H9 (cell line): ENCODE measurements at regions not wholly inside any gene's neighbourhood (a gene's known extent, or its start where the extent isn't known, plus 50 kb on each side); places are given as distances from the start of the nearest gene placed in this dataset.

ENCODE experiments used
- DNase-seq: peaks from one replicate; pipeline ENCODE4 v3.0.0-alpha.2; 2017
- H2AFZ ChIP-seq: one replicate; pipeline ENCODE4 v1.6.1; 2013; ENCODE audit warnings: mild to moderate bottlenecking, low read length, control low read depth, moderate library complexity
- H2AK5ac ChIP-seq: 2 replicates; pipeline ENCODE4 v1.6.1; 2013; ENCODE audit warnings: low read length, control low read depth, mixed read lengths; ENCODE audit not compliant: insufficient read length
- H2BK120ac ChIP-seq: one replicate; pipeline ENCODE4 v1.6.1; 2013; ENCODE audit warnings: low read depth, mild to moderate bottlenecking, low read length, control low read depth, inconsistent platforms; ENCODE audit not compliant: poor library complexity, severe bottlenecking
- H2BK12ac ChIP-seq: 2 replicates; pipeline ENCODE4 v1.6.1; 2013; ENCODE audit warnings: low read length, control low read depth, mixed read lengths, low read depth; ENCODE audit not compliant: insufficient read length
- H2BK15ac ChIP-seq: 2 replicates; pipeline ENCODE4 v1.6.1; 2013; ENCODE audit warnings: low read depth, low read length, control low read depth
- H2BK20ac ChIP-seq: one replicate; pipeline ENCODE4 v1.6.1; 2013; ENCODE audit warnings: low read depth, mild to moderate bottlenecking, low read length, control low read depth, inconsistent platforms; ENCODE audit not compliant: poor library complexity, severe bottlenecking
- H2BK5ac ChIP-seq: 2 replicates; pipeline ENCODE4 v1.6.1; 2013; ENCODE audit warnings: low read length, control low read depth, mixed read lengths; ENCODE audit not compliant: insufficient read length
- H3K14ac ChIP-seq: 2 replicates; pipeline ENCODE4 v1.6.1; 2013; ENCODE audit warnings: low read length, control low read depth; ENCODE audit not compliant: insufficient read depth
- H3K18ac ChIP-seq: 2 replicates; pipeline ENCODE4 v1.6.1; 2013; ENCODE audit warnings: low read depth, mild to moderate bottlenecking, mixed read lengths, low read length, control low read depth; ENCODE audit not compliant: insufficient read length
- H3K23ac ChIP-seq: 2 replicates; pipeline ENCODE4 v1.6.1; 2013; ENCODE audit warnings: low read length, control low read depth, mixed read lengths, low read depth; ENCODE audit not compliant: insufficient read length
- H3K23me2 ChIP-seq: 2 replicates; pipeline ENCODE4 v1.6.1; 2013; ENCODE audit warnings: low read depth, mild to moderate bottlenecking, mixed read lengths, low read length, control low read depth; ENCODE audit not compliant: insufficient read length, poor library complexity, severe bottlenecking
- H3K27ac ChIP-seq: 2 replicates; pipeline ENCODE4 v1.5.1; 2013; ENCODE audit warnings: low read length, control low read depth, mixed read lengths, low read depth; ENCODE audit not compliant: insufficient read length
- H3K27me3 ChIP-seq: 2 replicates; pipeline ENCODE4 v1.6.1; 2013; ENCODE audit warnings: low read length, control low read depth, inconsistent platforms; ENCODE audit not compliant: insufficient read depth
- H3K4ac ChIP-seq: 2 replicates; pipeline ENCODE4 v1.6.1; 2013; ENCODE audit warnings: low read depth, mild to moderate bottlenecking, control low read depth, inconsistent platforms, low read length, moderate library complexity
- H3K4me1 ChIP-seq: 2 replicates; pipeline ENCODE4 v1.6.1; 2013; ENCODE audit warnings: low read length, control low read depth, inconsistent platforms; ENCODE audit not compliant: insufficient read depth
- H3K4me2 ChIP-seq: 2 replicates; pipeline ENCODE4 v1.6.1; 2013; ENCODE audit warnings: low read length, control low read depth, mixed read lengths; ENCODE audit not compliant: insufficient read length, insufficient read depth
- H3K56ac ChIP-seq: 2 replicates; pipeline ENCODE4 v1.6.1; 2013; ENCODE audit warnings: low read depth, mild to moderate bottlenecking, mixed read lengths, low read length, control low read depth; ENCODE audit not compliant: insufficient read length
- H3K79me1 ChIP-seq: 2 replicates; pipeline ENCODE4 v1.6.1; 2013; ENCODE audit warnings: low read depth, mild to moderate bottlenecking, moderate library complexity, low read length, control low read depth, inconsistent platforms; ENCODE audit not compliant: insufficient read depth, poor library complexity, severe bottlenecking
- H3K79me2 ChIP-seq: 2 replicates; pipeline ENCODE4 v1.6.1; 2013; ENCODE audit warnings: low read length, control low read depth, inconsistent platforms; ENCODE audit not compliant: insufficient read depth
- H3K9ac ChIP-seq: 2 replicates; pipeline ENCODE4 v1.6.1; 2013; ENCODE audit warnings: low read length, control low read depth, mixed read lengths; ENCODE audit not compliant: insufficient read length; ENCODE audit errors: extremely low read depth
- H3K9me3 ChIP-seq: one replicate; pipeline ENCODE4 v1.6.1; 2013; ENCODE audit warnings: low read depth, low read length, inconsistent platforms; ENCODE audit not compliant: control insufficient read depth
- H3T11ph ChIP-seq: one replicate; pipeline ENCODE4 v1.6.1; 2013; ENCODE audit warnings: mild to moderate bottlenecking, low read length, control low read depth, inconsistent platforms
- H4K20me1 ChIP-seq: one replicate; pipeline ENCODE4 v1.6.1; 2013; ENCODE audit not compliant: control insufficient read depth, insufficient read length, insufficient read depth
- H4K5ac ChIP-seq: 2 replicates; pipeline ENCODE4 v1.6.1; 2013; ENCODE audit warnings: low read depth, mild to moderate bottlenecking, mixed read lengths, low read length, control low read depth; ENCODE audit not compliant: insufficient read length
- H4K8ac ChIP-seq: replicated peaks from 2 replicates; pipeline ENCODE4 v1.6.1; 2013; ENCODE audit warnings: low read length, control low read depth, mixed read lengths, low read depth; ENCODE audit not compliant: insufficient read length
- H4K91ac ChIP-seq: 2 replicates; pipeline ENCODE4 v1.6.1; 2013; ENCODE audit warnings: low read depth, mild to moderate bottlenecking, moderate library complexity, mixed read lengths, low read length, control low read depth; ENCODE audit not compliant: insufficient read length
- H3K27ac Mint-ChIP-seq, 3 experiments: 2 replicates in 2 of 3; 3 replicates in 1 of 3; pipeline ENCODE4 v1.8.0; 2020 to 2021; ENCODE audit warnings: mixed read lengths in 3 of 3, mild to moderate bottlenecking in 1 of 3, moderate library complexity in 1 of 3
- H3K27me3 Mint-ChIP-seq: 2 replicates; pipeline ENCODE4 v1.8.0; 2021; ENCODE audit warnings: low read depth, mild to moderate bottlenecking, moderate library complexity, mixed read lengths
- H3K36me3 Mint-ChIP-seq, 3 experiments: 2 replicates in 2 of 3; 3 replicates in 1 of 3; pipeline ENCODE4 v1.8.0; 2020 to 2021; ENCODE audit warnings: low read depth in 3 of 3, mixed read lengths in 3 of 3; ENCODE audit not compliant: insufficient read depth in 1 of 3
- H3K4me1 Mint-ChIP-seq, 2 experiments: 2 replicates each; pipeline ENCODE4 v1.8.0; 2020; ENCODE audit warnings: mixed read lengths in 2 of 2
- H3K4me3 Mint-ChIP-seq, 2 experiments: 2 replicates in 1 of 2; 3 replicates in 1 of 2; pipeline ENCODE4 v1.8.0; 2020 to 2021; ENCODE audit warnings: mild to moderate bottlenecking in 2 of 2, mixed read lengths in 2 of 2, moderate library complexity in 1 of 2
- H3K9me3 Mint-ChIP-seq, 2 experiments: 2 replicates in 1 of 2; 3 replicates in 1 of 2; pipeline ENCODE4 v1.8.0; 2020; ENCODE audit warnings: mild to moderate bottlenecking in 2 of 2, mixed read lengths in 2 of 2, moderate library complexity in 1 of 2
- CTCF ChIP-seq: fragments of 200-600 bp; sonication (generic); conservative IDR thresholded peaks from 3 replicates; pipeline ENCODE4 v1.8.0; 2021; ENCODE audit warnings: antibody characterized with exemption, mild to moderate bottlenecking
- WGBS: extraction: QIAGEN DNeasy Blood & Tissue Kit; methylation state at CpG from one replicate; pipeline ENCODE4 v1.1.7; 2013; ENCODE audit warnings: missing lambda C conversion rate, low lambda C conversion rate, mixed read lengths; ENCODE audit not compliant: insufficient read length; ENCODE audit errors: extremely low coverage; 5-methylcytosine and 5-hydroxymethylcytosine counted together

- H4K91ac ChIP-seq, result no peak overlapping the region
- no CpG with 5 or more reads among the region's 2 CpGs for WGBS
- no peak overlapping the region for H4K8ac ChIP-seq
- H3K27ac ChIP-seq, result no peak overlapping the region
- H3K4me1 ChIP-seq, result no peaks in the 10 kb centered on the region
- H2BK5ac ChIP-seq, result no peak overlapping the region
- H3K36me3 Mint-ChIP-seq, result no peaks in the 10 kb centered on the region
- H4K5ac ChIP-seq, result no peak overlapping the region
- H2AK5ac ChIP-seq, result no peak overlapping the region
- H3K4me1 Mint-ChIP-seq, result no peaks in the 10 kb centered on the region
- H3K4me2 ChIP-seq, result no peak overlapping the region
- H3K9me3 Mint-ChIP-seq, result peaks cover 0 to 2% of the 10 kb centered on the region in 2 experiments; a peak in 1 of 5 replicates
- H3K4ac ChIP-seq, result no peak overlapping the region
- H3K27me3 ChIP-seq, result no peaks in the 10 kb centered on the region
- H3K23me2 ChIP-seq, result no peaks in the 10 kb centered on the region
- H2BK15ac ChIP-seq, result no peak overlapping the region
- H3K23ac ChIP-seq, result no peak overlapping the region
- H3K79me1 ChIP-seq, result no peaks in the 10 kb centered on the region
- H2AFZ ChIP-seq, result no peak overlapping the region
- H2BK120ac ChIP-seq, result no peak overlapping the region
- no peak for DNase-seq
- H3K79me2 ChIP-seq, result no peaks in the 10 kb centered on the region
- H3K14ac ChIP-seq, result no peak overlapping the region
- H2BK12ac ChIP-seq, result no peak overlapping the region
- H3K9me3 ChIP-seq, result no peaks in the 10 kb centered on the region
- no peak overlapping the region for H3K56ac ChIP-seq
- H3K9ac ChIP-seq, result no peak overlapping the region
- H3K27me3 Mint-ChIP-seq, result no peaks in the 10 kb centered on the region
- no peak for TF ChIP-seq CTCF
- no peak overlapping the region for H3K27ac Mint-ChIP-seq
- no peak overlapping the region for H3K4me3 Mint-ChIP-seq
- H4K20me1 ChIP-seq, result no peaks in the 10 kb centered on the region
- no peak overlapping the region for H2BK20ac ChIP-seq
- no peak overlapping the region for H3T11ph ChIP-seq
- H3K18ac ChIP-seq, result no peak overlapping the region
These were observed 719.8 kb upstream of the LRRC4C start for GRCh38 chr11:42179216-42179615.
